Rectal smooth muscle tissue (tissue), 1 donor: ENCODE measurements at regions not wholly inside any gene's neighbourhood (a gene's known extent, or its start where the extent isn't known, plus 50 kb on each side); places are given as distances from the start of the nearest gene placed in this dataset.

ENCODE experiments used
- H3K27ac ChIP-seq: one replicate; pipeline ENCODE4 v1.7.0; 2013; ENCODE audit warnings: low read depth, low read length, inconsistent platforms
- H3K27me3 ChIP-seq: one replicate; pipeline ENCODE4 v1.7.0; 2013; ENCODE audit warnings: low read length; ENCODE audit not compliant: control insufficient read depth, insufficient read depth
- H3K36me3 ChIP-seq: one replicate; pipeline ENCODE4 v1.7.0; 2013; ENCODE audit warnings: low read length; ENCODE audit not compliant: control insufficient read depth, insufficient read depth
- H3K4me1 ChIP-seq: one replicate; pipeline ENCODE4 v1.7.0; 2013; ENCODE audit warnings: low read length; ENCODE audit not compliant: control insufficient read depth, insufficient read depth
- H3K4me3 ChIP-seq: one replicate; pipeline ENCODE4 v1.7.0; 2013; ENCODE audit warnings: low read length
- H3K9ac ChIP-seq: one replicate; pipeline ENCODE4 v1.7.0; 2013; ENCODE audit warnings: low read length

DNA sequence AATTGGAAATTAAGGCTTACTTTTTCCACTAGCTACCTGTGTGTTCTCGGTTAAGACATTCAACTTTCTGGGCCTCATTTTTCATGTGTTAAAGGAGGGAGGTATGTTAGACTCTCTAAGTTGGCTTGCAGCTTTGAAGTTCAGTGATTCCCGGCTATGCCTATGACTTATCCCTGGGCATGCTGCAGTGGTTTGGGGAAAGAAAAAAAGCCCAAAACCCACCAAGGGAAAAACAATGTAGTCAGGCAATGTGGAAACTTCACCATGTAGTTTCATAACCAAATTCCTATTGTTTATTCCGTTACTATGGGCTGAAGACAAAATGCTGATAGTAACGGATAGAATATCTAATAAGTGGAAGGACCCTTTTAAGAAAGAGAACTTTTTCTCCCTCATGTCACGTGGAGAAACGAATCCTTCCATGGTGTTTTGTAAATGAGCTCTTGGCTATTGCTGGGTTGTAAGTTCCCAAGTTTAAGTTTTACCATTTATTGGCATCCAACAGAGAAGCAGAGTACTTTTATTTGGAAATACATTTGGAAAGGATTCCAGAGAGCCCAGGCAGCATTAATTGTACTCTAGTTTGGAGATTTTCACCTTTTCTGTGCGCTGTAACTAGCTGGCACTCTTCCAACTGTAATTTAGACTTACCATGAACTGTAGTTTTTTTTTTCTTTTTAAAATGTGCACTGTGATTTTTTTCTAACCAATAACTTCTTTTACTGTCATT lies 84.9 kb upstream of the MPDZ start:
- no peaks in the 10 kb centered on the region for H3K36me3 ChIP-seq
- no peak overlapping the region for H3K9ac ChIP-seq
- no peak overlapping the region for H3K4me3 ChIP-seq
- H3K4me1 ChIP-seq = no peaks in the 10 kb centered on the region
- no peak overlapping the region for H3K27ac ChIP-seq
- no peaks in the 10 kb centered on the region for H3K27me3 ChIP-seq

DNA sequence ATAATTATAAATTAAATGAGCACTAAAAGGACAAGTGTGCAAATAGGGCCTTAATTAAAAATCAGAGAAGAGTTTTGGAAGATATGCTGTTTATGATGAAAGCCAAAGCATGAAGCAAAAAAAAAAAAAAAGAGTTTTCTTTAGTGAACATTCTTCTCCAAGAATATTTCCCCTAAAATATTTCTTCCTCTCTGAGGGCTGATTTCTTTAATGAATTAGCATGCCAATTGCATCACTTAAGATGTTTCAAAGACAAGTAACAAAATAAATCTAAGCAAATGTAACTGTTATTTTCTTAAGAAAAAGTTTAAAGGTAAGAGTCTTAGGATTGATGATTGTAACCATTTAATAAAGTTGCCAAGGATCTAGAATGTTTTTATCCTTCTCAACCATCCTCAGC lies 81.6 kb upstream of the MPDZ start:
- no peak overlapping the region for H3K27ac ChIP-seq
- H3K4me3 ChIP-seq = no peak overlapping the region
- no peaks in the 10 kb centered on the region for H3K36me3 ChIP-seq
- H3K9ac ChIP-seq = no peak overlapping the region
- no peaks in the 10 kb centered on the region for H3K27me3 ChIP-seq
- H3K4me1 ChIP-seq = peaks cover 3% of the 10 kb centered on the region

DNA sequence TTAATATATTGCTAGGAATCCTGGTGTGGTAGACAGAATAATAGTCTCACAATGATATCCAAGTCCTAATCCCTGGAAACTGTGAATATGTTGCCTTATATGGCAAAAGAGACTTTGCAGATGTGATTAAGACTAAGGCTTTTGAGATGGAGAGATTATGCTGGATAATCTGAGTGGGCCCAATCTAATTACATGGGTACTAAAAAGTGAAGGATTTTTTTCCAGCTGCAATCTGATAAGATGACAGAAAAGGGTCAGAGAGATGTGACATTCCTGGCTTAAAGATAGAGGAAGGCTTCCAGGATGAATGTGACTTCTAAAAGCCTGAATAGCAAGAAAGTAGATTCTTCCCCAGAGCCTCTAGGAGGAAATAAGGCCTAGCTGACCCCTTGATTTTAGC lies 80.7 kb upstream of the MPDZ start:
- H3K4me3 ChIP-seq = no peak overlapping the region
- H3K27me3 ChIP-seq = no peaks in the 10 kb centered on the region
- H3K36me3 ChIP-seq = no peaks in the 10 kb centered on the region
- peaks cover 3% of the 10 kb centered on the region for H3K4me1 ChIP-seq
- no peak overlapping the region for H3K9ac ChIP-seq
- no peak overlapping the region for H3K27ac ChIP-seq

DNA sequence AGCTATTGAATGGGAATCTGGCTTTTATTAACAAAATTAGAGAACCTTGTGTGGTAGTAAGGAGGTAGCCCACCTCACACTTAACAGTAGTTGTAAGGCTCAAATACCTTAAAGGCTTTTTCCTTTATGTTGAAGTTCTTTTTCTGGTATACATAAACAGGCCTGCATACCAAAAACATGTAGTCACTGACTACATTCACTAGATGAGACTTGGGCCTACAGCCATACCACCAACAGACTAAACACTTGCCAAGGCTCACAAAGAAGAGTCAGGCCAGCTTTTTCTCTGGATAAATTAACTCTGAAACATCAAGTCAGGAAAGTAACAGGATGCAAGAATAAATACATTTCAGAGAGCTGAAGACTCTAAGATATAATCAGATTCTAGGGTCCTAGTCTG lies 78.6 kb upstream of the MPDZ start:
- Histone ChIP-seq H3K4me3 (no peak overlapping the region), H3K4me1 (peaks cover 3% of the 10 kb centered on the region), H3K27ac (no peak overlapping the region), H3K9ac (no peak overlapping the region), H3K27me3 (no peaks in the 10 kb centered on the region), H3K36me3 (no peaks in the 10 kb centered on the region)

DNA sequence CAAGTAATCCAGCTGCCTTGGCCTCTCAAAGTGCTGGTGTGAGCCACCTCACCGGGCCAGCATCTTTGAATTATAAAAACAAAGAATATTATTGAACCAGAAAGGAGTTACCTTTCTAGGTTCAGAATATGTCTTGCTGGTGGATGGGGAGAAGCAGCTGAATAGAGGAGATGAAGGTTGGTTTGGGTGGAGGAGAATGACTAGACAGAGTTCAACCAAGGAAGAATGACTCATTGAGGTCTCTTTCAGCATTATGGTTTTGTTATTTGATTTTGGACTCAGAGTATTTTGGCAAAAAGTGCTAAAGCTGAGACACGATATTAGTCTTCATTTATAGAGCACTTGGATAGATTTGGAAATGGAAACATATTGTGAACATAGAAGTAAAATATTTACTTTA lies 75.2 kb upstream of the MPDZ start:
- Histone ChIP-seq H3K36me3 (no peaks in the 10 kb centered on the region), H3K27ac (no peak overlapping the region), H3K9ac (no peak overlapping the region), H3K4me3 (no peak overlapping the region), H3K27me3 (no peaks in the 10 kb centered on the region), H3K4me1 (peaks cover 3% of the 10 kb centered on the region)

DNA sequence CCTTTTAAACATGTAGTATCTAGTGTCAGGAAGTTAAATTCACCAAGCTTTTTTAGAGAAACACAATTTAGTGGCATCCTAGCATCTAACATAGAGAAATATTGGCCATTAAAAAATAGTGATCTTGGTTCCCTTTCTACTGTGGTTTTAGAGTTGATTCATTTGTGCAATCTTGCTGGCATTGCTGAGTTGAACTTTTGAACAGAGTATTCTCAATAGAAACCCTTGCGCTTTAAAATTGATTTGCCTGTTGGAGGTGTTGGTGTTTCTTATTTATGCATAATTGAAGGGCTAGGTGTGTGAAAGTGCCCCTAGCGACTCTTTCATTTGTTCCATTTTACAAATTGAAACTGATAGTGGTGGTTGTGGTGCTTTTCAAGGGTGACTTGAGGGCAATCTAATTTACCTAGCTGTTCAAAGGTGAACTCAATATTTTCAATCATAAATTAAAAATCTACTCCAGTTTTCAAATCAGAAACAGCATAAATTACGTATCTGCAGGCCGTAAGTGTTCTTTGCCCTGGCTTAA lies 73.0 kb upstream of the MPDZ start:
- no peaks in the 10 kb centered on the region for H3K36me3 ChIP-seq
- H3K27me3 ChIP-seq = no peaks in the 10 kb centered on the region
- no peak overlapping the region for H3K27ac ChIP-seq
- H3K4me3 ChIP-seq = no peak overlapping the region
- no peaks in the 10 kb centered on the region for H3K4me1 ChIP-seq
- H3K9ac ChIP-seq = no peak overlapping the region

DNA sequence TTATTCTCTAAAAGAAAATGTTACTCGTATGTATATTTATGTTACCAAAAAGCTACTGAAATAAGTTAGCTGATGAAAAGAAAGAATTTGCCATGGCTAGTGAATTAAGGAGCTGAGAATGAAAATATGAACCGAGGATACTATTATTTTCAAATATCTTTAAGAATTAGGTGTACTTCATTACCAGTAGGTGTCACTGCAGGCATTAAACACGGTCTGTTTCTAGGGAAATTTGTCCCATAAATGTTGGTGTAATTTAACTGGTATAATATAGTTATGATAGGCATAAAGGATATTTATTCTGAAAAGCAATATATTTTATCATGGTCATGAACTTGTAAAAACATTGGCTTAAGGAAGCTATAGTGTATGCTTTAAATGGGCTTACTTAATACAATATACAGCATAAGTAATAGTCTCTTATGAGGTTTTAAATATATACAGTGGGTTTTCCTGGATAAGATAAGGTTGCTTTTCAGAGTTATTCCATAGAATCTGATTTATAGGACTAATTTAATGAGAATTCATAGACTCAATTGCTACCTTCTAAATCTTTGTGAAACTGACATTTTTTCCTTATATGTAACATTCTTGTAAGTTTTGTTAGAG lies 72.4 kb upstream of the MPDZ start:
- H3K4me3 ChIP-seq = no peak overlapping the region
- H3K4me1 ChIP-seq = no peaks in the 10 kb centered on the region
- H3K9ac ChIP-seq = no peak overlapping the region
- no peaks in the 10 kb centered on the region for H3K36me3 ChIP-seq
- H3K27ac ChIP-seq = no peak overlapping the region
- H3K27me3 ChIP-seq = no peaks in the 10 kb centered on the region

DNA sequence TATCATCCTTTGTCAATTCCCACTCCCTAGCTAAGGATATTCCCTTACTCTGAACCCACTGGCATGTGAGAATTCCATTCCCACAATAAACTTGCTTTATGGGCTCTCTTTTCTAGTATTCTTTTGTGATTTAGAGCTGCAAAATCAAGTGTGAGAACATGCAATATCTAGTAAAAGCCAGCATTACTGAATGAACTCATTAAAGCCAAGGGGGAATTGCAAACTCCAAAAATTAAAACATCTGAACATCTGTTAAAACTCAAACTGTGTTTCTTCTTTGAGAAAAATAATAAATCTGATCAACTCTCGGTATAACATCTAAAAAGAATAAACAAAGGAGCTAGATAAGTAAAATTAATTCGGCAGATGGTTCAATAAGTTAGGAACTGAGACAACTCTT lies 53.1 kb upstream of the MPDZ start:
- H3K9ac ChIP-seq = no peak overlapping the region
- H3K27ac ChIP-seq = no peak overlapping the region
- no peaks in the 10 kb centered on the region for H3K36me3 ChIP-seq
- H3K4me3 ChIP-seq = no peak overlapping the region
- H3K27me3 ChIP-seq = no peaks in the 10 kb centered on the region
- H3K4me1 ChIP-seq = no peaks in the 10 kb centered on the region

DNA sequence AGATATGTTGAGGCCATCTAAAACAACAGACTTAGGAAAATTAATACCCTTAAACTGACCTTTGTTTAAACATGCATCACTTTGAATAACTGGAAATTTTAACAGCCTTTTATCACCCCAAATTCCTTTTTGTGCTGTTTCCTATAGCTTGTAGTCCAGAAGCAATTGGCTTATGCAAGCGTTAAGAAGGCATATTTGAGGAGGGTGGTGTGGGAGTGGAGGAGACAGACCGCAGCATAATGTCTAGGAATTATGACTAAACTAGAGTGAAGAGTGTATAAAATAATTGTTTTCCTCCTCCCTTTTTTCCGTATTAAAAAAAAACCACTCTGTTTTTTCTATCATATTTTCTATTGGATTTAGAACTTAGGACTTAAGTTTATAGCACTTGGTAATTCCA lies 51.8 kb upstream of the MPDZ start:
- no peaks in the 10 kb centered on the region for H3K4me1 ChIP-seq
- H3K4me3 ChIP-seq = no peak overlapping the region
- H3K27ac ChIP-seq = no peak overlapping the region
- no peaks in the 10 kb centered on the region for H3K27me3 ChIP-seq
- H3K36me3 ChIP-seq = no peaks in the 10 kb centered on the region
- H3K9ac ChIP-seq = no peak overlapping the region

DNA sequence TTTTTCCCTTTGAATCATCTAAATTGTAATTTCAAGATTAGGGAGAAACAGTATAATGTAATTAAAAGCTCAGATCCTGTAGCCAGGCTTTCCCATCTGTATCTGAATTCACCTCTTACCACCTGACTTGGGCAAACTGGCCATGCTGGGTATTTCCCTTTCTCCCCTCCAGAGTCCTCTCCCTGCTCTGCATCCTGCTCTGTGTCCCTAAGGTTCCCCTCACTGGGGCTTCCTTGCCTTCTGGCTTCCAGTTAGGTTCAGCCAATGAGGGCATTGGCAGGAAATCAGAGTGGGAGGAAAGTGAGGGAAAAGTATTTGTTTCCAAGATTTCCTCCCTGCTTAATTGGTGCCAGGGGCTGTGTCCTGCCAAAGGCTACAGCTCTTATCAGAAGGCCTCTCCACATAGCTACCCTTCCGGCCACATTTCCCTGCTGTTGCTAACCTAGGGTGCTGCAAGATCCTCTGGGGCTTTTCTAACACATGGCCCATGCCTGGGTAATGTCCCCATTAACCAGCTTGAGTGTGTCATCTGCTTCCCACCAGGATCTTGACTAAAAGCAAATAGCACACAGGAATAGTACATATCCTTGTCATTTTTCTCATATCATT lies 51.0 kb upstream of the MPDZ start:
- no peak overlapping the region for H3K27ac ChIP-seq
- H3K4me1 ChIP-seq = no peaks in the 10 kb centered on the region
- H3K4me3 ChIP-seq = no peak overlapping the region
- no peaks in the 10 kb centered on the region for H3K27me3 ChIP-seq
- no peak overlapping the region for H3K9ac ChIP-seq
- no peaks in the 10 kb centered on the region for H3K36me3 ChIP-seq
